ENCODE measurements at regions not wholly inside any gene's neighbourhood (a gene's known extent, or its start where the extent isn't known, plus 50 kb on each side); places are given as distances from the start of the nearest gene placed in this dataset.

GRCh38 chr2:59770651-59771050 is 782.8 kb downstream of the BCL11A start:
- no peak for TF ChIP-seq TSHZ2 (CRISPR knock-in tag; IDR thresholded peaks at IDR 0.05)
- no peak for TF ChIP-seq ZNF8 (CRISPR knock-in tag; IDR thresholded peaks at IDR 0.05)
- TF ChIP-seq ZNF70 (CRISPR knock-in tag; IDR thresholded peaks at IDR 0.05) = no peak
- TF ChIP-seq PPARA (CRISPR knock-in tag; IDR thresholded peaks at IDR 0.05; ENCODE audit: borderline replicate concordance) = no peak
- TF ChIP-seq ZC3H10 (CRISPR knock-in tag; IDR thresholded peaks at IDR 0.05) = no peak
- no peak for ATAC-seq

GRCh38 chr2:59761966-59762365 is 791.5 kb downstream of the BCL11A start:
- TF ChIP-seq ZNF8 (CRISPR knock-in tag; IDR thresholded peaks at IDR 0.05) (no peak), ZC3H10 (CRISPR knock-in tag; IDR thresholded peaks at IDR 0.05) (no peak), TCF4 (CRISPR knock-in tag; IDR thresholded peaks at IDR 0.05; ENCODE audit: borderline replicate concordance) (no peak), ISL1 (CRISPR knock-in tag; IDR thresholded peaks at IDR 0.05) (no peak), BACH2 (CRISPR knock-in tag; IDR thresholded peaks at IDR 0.05; ENCODE audit: borderline replicate concordance) (no peak), ZNF565 (CRISPR knock-in tag; conservative IDR thresholded peaks at IDR 0.05; ENCODE audit: low read depth) (no peak), TSHZ2 (CRISPR knock-in tag; IDR thresholded peaks at IDR 0.05) (no peak), ZFP3 (CRISPR knock-in tag; IDR thresholded peaks at IDR 0.05) (no peak), ARNTL (CRISPR knock-in tag; IDR thresholded peaks at IDR 0.05; ENCODE audit: borderline replicate concordance, low read depth) (no peak), SNAI2 (CRISPR knock-in tag; IDR thresholded peaks at IDR 0.05) (no peak), PPARA (CRISPR knock-in tag; IDR thresholded peaks at IDR 0.05; ENCODE audit: borderline replicate concordance) (no peak), ESRRG (CRISPR knock-in tag; IDR thresholded peaks at IDR 0.05) (no peak), TOX (CRISPR knock-in tag; IDR thresholded peaks at IDR 0.05; ENCODE audit: borderline replicate concordance) (no peak), GLIS3 (CRISPR knock-in tag; IDR thresholded peaks at IDR 0.05) (no peak), POU6F1 (CRISPR knock-in tag; IDR thresholded peaks at IDR 0.05; ENCODE audit: borderline replicate concordance, low read depth) (no peak), ZFP30 (CRISPR knock-in tag; IDR thresholded peaks at IDR 0.05) (no peak), OSR1 (CRISPR knock-in tag; IDR thresholded peaks at IDR 0.05) (no peak)
- no peak for ATAC-seq

GRCh38 chr2:59756150-59756549 is 797.3 kb downstream of the BCL11A start:
- TF ChIP-seq BACH2 (CRISPR knock-in tag; IDR thresholded peaks at IDR 0.05; ENCODE audit: borderline replicate concordance) (no peak), TOX (CRISPR knock-in tag; IDR thresholded peaks at IDR 0.05; ENCODE audit: borderline replicate concordance) (no peak), ZFP3 (CRISPR knock-in tag; IDR thresholded peaks at IDR 0.05) (no peak), ZNF565 (CRISPR knock-in tag; conservative IDR thresholded peaks at IDR 0.05; ENCODE audit: low read depth) (no peak), TCF4 (CRISPR knock-in tag; IDR thresholded peaks at IDR 0.05; ENCODE audit: borderline replicate concordance) (no peak), PPARA (CRISPR knock-in tag; IDR thresholded peaks at IDR 0.05; ENCODE audit: borderline replicate concordance) (no peak), ISL1 (CRISPR knock-in tag; IDR thresholded peaks at IDR 0.05) (no peak), SNAI2 (CRISPR knock-in tag; IDR thresholded peaks at IDR 0.05) (no peak), CSRNP3 (CRISPR knock-in tag; IDR thresholded peaks at IDR 0.05) (no peak), CREB5 (CRISPR knock-in tag; IDR thresholded peaks at IDR 0.05; ENCODE audit: low read depth) (no peak), ARNTL (CRISPR knock-in tag; IDR thresholded peaks at IDR 0.05; ENCODE audit: borderline replicate concordance, low read depth) (no peak), ZNF8 (CRISPR knock-in tag; IDR thresholded peaks at IDR 0.05) (no peak), GLIS3 (CRISPR knock-in tag; IDR thresholded peaks at IDR 0.05) (no peak), TSHZ2 (CRISPR knock-in tag; IDR thresholded peaks at IDR 0.05) (no peak), CSDC2 (CRISPR knock-in tag; IDR thresholded peaks at IDR 0.05) (no peak)
- ATAC-seq = no peak
